Erythroblast (primary cell): ENCODE measurements at regions not wholly inside any gene's neighbourhood (a gene's known extent, or its start where the extent isn't known, plus 50 kb on each side); places are given as distances from the start of the nearest gene placed in this dataset.

ENCODE experiments used
- GATA1 ChIP-seq: IDR thresholded peaks from 2 replicates; pipeline ENCODE4 v1.6.1; 2011; ENCODE audit warnings: low read depth, mild to moderate bottlenecking, control low read depth, low read length, moderate library complexity
- POLR2A ChIP-seq: IDR thresholded peaks from 2 replicates; pipeline ENCODE4 v1.6.1; 2011; ENCODE audit warnings: mild to moderate bottlenecking, low read length

DNA sequence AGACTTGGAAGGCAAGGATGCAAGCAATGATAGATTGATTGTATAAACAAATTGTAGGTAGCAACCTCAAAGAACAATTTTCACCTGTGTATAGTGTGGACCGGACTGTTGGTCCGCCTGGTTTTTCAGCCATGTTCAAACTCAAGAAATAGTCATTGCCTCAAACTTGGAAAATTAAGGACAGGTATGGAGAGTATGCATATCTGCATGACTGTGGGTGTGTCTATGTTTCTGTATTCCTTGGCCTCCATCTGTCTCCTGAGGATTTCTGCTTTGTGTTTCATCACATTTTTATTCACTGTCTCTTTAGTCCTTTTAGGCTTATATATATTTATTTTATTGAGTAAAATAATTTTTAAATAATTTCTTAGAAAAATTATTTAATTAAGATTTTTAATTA is 53.9 kb upstream of the RASA2 start:
- no peak for TF ChIP-seq POLR2A
- no peak for TF ChIP-seq GATA1
